Fibroblast of lung (primary cell): ENCODE measurements at regions not wholly inside any gene's neighbourhood (a gene's known extent, or its start where the extent isn't known, plus 50 kb on each side); places are given as distances from the start of the nearest gene placed in this dataset.

Experiments used
- DNase-seq, 2 donors: peaks; one replicate each; pipeline versions ENCODE4 v3.0.0 to v3.0.0-alpha.2; 2010; ENCODE audit warnings: low read depth in 2 of 2
- H2AFZ ChIP-seq: 2 replicates; pipeline ENCODE4 v1.5.1; 2012; ENCODE audit warnings: low read length, control low read depth, inconsistent platforms
- H3K27ac ChIP-seq: 2 replicates; pipeline ENCODE4 v1.5.1; 2011; ENCODE audit warnings: low read length, control low read depth; ENCODE audit not compliant: insufficient read depth
- H3K27me3 ChIP-seq: 2 replicates; pipeline ENCODE4 v1.5.1; 2011; ENCODE audit warnings: mild to moderate bottlenecking, low read length; ENCODE audit not compliant: control insufficient read depth, insufficient read depth
- H3K36me3 ChIP-seq: 2 replicates; pipeline ENCODE4 v1.5.1; 2011; ENCODE audit warnings: low read length; ENCODE audit not compliant: control insufficient read depth, insufficient read depth
- H3K4me1 ChIP-seq: 2 replicates; pipeline ENCODE4 v1.5.1; 2011; ENCODE audit warnings: low read length; ENCODE audit not compliant: control insufficient read depth, insufficient read depth; ENCODE audit errors: extremely low read depth
- H3K4me2 ChIP-seq: 2 replicates; pipeline ENCODE4 v1.5.1; 2011; ENCODE audit warnings: low read length, control low read depth; ENCODE audit not compliant: insufficient read depth; ENCODE audit errors: extremely low read depth
- H3K4me3 ChIP-seq, 4 experiments: fragments of 200-600 bp in 1 of 4; sonication (generic) in 1 of 4; replicated peaks in 1 of 4; 2 replicates each; pipeline ENCODE4 v1.5.1; 2011 to 2016; ENCODE audit warnings: low read length in 4 of 4, low read depth in 3 of 4, mild to moderate bottlenecking in 3 of 4, control low read depth in 2 of 4, inconsistent platforms in 1 of 4, mixed read lengths in 1 of 4; ENCODE audit not compliant: insufficient read depth in 1 of 4; ENCODE audit errors: control extremely low read depth in 1 of 4
- H3K79me2 ChIP-seq: 2 replicates; pipeline ENCODE4 v1.5.1; 2012; ENCODE audit warnings: mild to moderate bottlenecking, low read length, inconsistent platforms; ENCODE audit not compliant: control insufficient read depth, insufficient read depth
- H3K9ac ChIP-seq: 2 replicates; pipeline ENCODE4 v1.5.1; 2011; ENCODE audit warnings: mild to moderate bottlenecking, low read length, control low read depth; ENCODE audit not compliant: insufficient read depth
- H3K9me3 ChIP-seq: 2 replicates; pipeline ENCODE4 v1.5.1; 2012; ENCODE audit warnings: low read depth, low read length; ENCODE audit not compliant: control insufficient read depth, insufficient read depth
- H4K20me1 ChIP-seq: 2 replicates; pipeline ENCODE4 v1.5.1; 2011; ENCODE audit warnings: low read length; ENCODE audit not compliant: control insufficient read depth, insufficient read depth; ENCODE audit errors: extremely low read depth
- EZH2 ChIP-seq: IDR thresholded peaks from 2 replicates; pipeline ENCODE4 v1.5.1; 2012; ENCODE audit warnings: low read length, control low read depth, mild to moderate bottlenecking; ENCODE audit errors: missing control alignments
- TF ChIP-seq, protein P1 (sequence below), 2 donors: IDR thresholded peaks in 1 of 2; conservative IDR thresholded peaks in 1 of 2; 1 replicate in 1 of 2; 2 replicates in 1 of 2; pipeline ENCODE4 v1.5.1; 2011 to 2012; ENCODE audit warnings: low read length in 2 of 2, control low read depth in 1 of 2, inconsistent platforms in 1 of 2, low read depth in 1 of 2, mild to moderate bottlenecking in 1 of 2

DNA sequence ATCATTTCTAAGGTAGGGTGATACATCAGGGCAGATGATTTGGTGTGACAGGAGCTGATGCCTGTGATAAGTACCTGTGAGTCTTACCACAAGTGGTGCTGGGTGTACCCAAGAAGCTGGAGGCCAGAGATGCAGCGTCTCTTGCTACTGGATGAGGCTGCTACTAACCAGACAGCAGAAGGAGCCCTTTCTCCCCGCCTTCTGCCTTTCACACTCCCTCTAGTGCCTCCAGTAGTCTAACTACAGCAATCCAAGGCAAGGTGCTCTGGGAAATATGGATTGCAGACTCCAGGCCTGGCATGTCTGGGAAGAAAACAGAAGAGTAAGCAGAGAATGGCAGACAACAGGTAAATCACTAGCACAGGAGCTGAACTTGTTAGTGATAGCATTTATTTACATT lies 470.8 kb downstream of the NKX6-1 start:
- TF ChIP-seq, protein P1, sequence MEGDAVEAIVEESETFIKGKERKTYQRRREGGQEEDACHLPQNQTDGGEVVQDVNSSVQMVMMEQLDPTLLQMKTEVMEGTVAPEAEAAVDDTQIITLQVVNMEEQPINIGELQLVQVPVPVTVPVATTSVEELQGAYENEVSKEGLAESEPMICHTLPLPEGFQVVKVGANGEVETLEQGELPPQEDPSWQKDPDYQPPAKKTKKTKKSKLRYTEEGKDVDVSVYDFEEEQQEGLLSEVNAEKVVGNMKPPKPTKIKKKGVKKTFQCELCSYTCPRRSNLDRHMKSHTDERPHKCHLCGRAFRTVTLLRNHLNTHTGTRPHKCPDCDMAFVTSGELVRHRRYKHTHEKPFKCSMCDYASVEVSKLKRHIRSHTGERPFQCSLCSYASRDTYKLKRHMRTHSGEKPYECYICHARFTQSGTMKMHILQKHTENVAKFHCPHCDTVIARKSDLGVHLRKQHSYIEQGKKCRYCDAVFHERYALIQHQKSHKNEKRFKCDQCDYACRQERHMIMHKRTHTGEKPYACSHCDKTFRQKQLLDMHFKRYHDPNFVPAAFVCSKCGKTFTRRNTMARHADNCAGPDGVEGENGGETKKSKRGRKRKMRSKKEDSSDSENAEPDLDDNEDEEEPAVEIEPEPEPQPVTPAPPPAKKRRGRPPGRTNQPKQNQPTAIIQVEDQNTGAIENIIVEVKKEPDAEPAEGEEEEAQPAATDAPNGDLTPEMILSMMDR (conservative IDR thresholded peaks at IDR 0.05 in 1 of 2, IDR thresholded peaks at IDR 0.05 in 1 of 2; ENCODE audit: low read depth in 1 of 2, low read length in 2 of 2), result no peak
- no peak for TF ChIP-seq EZH2

DNA sequence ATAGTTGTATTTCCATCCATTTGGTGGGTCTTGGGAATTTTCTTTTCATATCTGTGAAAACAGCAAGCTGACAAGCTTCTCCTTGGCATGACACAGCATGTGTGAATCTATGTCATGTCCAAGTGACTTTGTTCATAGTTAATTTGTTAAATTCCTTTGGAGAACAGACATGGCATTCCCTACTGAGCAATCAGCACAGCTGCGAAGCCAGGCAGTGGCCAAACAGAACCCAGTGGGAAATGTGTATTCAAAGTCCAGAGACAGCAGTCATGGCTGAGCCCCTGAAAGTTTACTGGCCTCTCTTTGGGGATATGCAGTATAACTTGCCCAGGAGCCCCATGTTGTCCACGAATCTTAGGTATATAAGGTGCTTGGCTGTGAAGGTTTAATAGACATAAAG lies 474.7 kb downstream of the NKX6-1 start:
- H3K4me1 ChIP-seq, result no peaks in the 10 kb centered on the region
- H3K27ac ChIP-seq, result no peak overlapping the region
- DNase-seq, result no peak
- no peak overlapping the region for H2AFZ ChIP-seq
- no peak overlapping the region for H3K9ac ChIP-seq
- H3K4me2 ChIP-seq, result no peak overlapping the region
- no peaks in the 10 kb centered on the region for H3K27me3 ChIP-seq
- no peak overlapping the region for H3K4me3 ChIP-seq
- H3K36me3 ChIP-seq, result no peaks in the 10 kb centered on the region
- no peaks in the 10 kb centered on the region for H3K79me2 ChIP-seq
- no peaks in the 10 kb centered on the region for H3K9me3 ChIP-seq
- TF ChIP-seq, protein P1 (conservative IDR thresholded peaks at IDR 0.05 in 1 of 2, IDR thresholded peaks at IDR 0.05 in 1 of 2; ENCODE audit: low read depth in 1 of 2, low read length in 2 of 2), result no peak
- no peak for TF ChIP-seq EZH2
- H4K20me1 ChIP-seq, result no peaks in the 10 kb centered on the region

More for the DNA sequence above, 470.8 kb downstream of the NKX6-1 start:
- Histone ChIP-seq H3K9me3 (no peaks in the 10 kb centered on the region), H3K9ac (no peak overlapping the region), H3K27ac (no peak overlapping the region), H3K36me3 (no peaks in the 10 kb centered on the region), H3K4me2 (no peak overlapping the region), H3K27me3 (no peaks in the 10 kb centered on the region), H2AFZ (no peak overlapping the region), H3K4me3 (no peak overlapping the region), H4K20me1 (no peaks in the 10 kb centered on the region), H3K79me2 (no peaks in the 10 kb centered on the region), H3K4me1 (no peaks in the 10 kb centered on the region)
- DNase-seq, result no peak

DNA sequence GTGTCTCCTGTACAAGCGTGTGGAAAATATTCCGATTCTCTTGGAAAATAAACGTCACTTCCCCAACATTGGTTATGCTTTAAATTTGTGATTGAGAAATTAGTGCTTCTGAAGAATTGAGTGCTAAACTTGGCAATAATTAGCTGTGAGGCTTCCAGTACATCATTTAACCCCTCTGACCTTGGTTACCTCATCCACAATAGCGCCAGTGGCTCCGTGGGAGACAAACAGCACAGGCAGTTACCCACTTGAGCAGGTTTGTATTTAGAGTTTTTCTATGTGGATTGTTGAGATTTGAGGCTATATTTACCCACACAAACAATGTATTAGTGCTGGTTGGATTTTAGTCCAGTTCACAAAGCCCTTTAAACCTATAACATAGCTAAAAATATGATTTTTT lies 476.5 kb downstream of the NKX6-1 start:
- no peak overlapping the region for H3K9ac ChIP-seq
- H2AFZ ChIP-seq, result no peak overlapping the region
- DNase-seq, result no peak
- no peak for TF ChIP-seq EZH2
- TF ChIP-seq, protein P1 (conservative IDR thresholded peaks at IDR 0.05 in 1 of 2, IDR thresholded peaks at IDR 0.05 in 1 of 2; ENCODE audit: low read depth in 1 of 2, low read length in 2 of 2), result no peak
- no peak overlapping the region for H3K4me3 ChIP-seq
- no peaks in the 10 kb centered on the region for H3K36me3 ChIP-seq
- no peaks in the 10 kb centered on the region for H3K27me3 ChIP-seq
- no peaks in the 10 kb centered on the region for H3K79me2 ChIP-seq
- H3K4me2 ChIP-seq, result no peak overlapping the region
- no peaks in the 10 kb centered on the region for H4K20me1 ChIP-seq
- no peaks in the 10 kb centered on the region for H3K9me3 ChIP-seq
- H3K4me1 ChIP-seq, result no peaks in the 10 kb centered on the region
- H3K27ac ChIP-seq, result no peak overlapping the region
